ACC112 (cell line): ENCODE measurements at regions not wholly inside any gene's neighbourhood (a gene's known extent, or its start where the extent isn't known, plus 50 kb on each side); places are given as distances from the start of the nearest gene placed in this dataset.
"Not testable (repeated sequence)": the region's sequence is repeated elsewhere in the genome, so short reads cannot be mapped to it uniquely, and the experiment has no call there.

ENCODE experiments used
- H2AFZ ChIP-seq: fragments of 200-600 bp; sonication (generic); one replicate; pipeline ENCODE4 v1.6.0; 2017; ENCODE audit warnings: antibody characterized with exemption, low read length; ENCODE audit not compliant: unreplicated experiment
- H3K27ac ChIP-seq: fragments of 200-600 bp; sonication (generic); 2 replicates; pipeline ENCODE4 v1.5.1; 2014; ENCODE audit warnings: low read depth, mild to moderate bottlenecking, antibody characterized with exemption, low read length, moderate library complexity
- H3K27me3 ChIP-seq: fragments of 200-600 bp; sonication (generic); 2 replicates; pipeline ENCODE4 v1.6.1; 2014; ENCODE audit warnings: mild to moderate bottlenecking, antibody characterized with exemption, low read length, moderate library complexity, mixed read lengths; ENCODE audit not compliant: insufficient read depth
- H3K36me3 ChIP-seq: fragments of 200-600 bp; sonication (generic); 2 replicates; pipeline ENCODE4 v1.6.1; 2016; ENCODE audit warnings: mild to moderate bottlenecking, antibody characterized with exemption, low read length, moderate library complexity, mixed read lengths; ENCODE audit not compliant: insufficient read depth
- H3K4me1 ChIP-seq: fragments of 200-600 bp; sonication (generic); one replicate; pipeline ENCODE4 v1.6.1; 2016; ENCODE audit warnings: low read length, mixed read lengths; ENCODE audit not compliant: insufficient read depth, unreplicated experiment, control insufficient read depth
- H3K4me3 ChIP-seq: fragments of 200-600 bp; sonication (generic); 2 replicates; pipeline ENCODE4 v1.5.1; 2014; ENCODE audit warnings: mild to moderate bottlenecking, low read depth, low read length
- H3K79me2 ChIP-seq: fragments of 200-600 bp; sonication (generic); one replicate; pipeline ENCODE4 v1.6.0; 2016; ENCODE audit warnings: low read length; ENCODE audit not compliant: control insufficient read depth, unreplicated experiment, insufficient read depth

GRCh38 chr9:86585422-86586143 lies 231.4 kb upstream of the TUT7 start:
- Histone ChIP-seq H3K4me1 (no peaks in the 10 kb centered on the region), H3K27me3 (no peaks in the 10 kb centered on the region), H3K79me2 (no peaks in the 10 kb centered on the region), H3K4me3 (peak overlapping the region; percentile 72), H3K36me3 (no peaks in the 10 kb centered on the region), H3K27ac (no peak overlapping the region), H2AFZ (peak overlapping the region; percentile 70)

- no peaks in the 10 kb centered on the region for H3K36me3 ChIP-seq
- H3K27ac ChIP-seq = no peak overlapping the region
- H3K27me3 ChIP-seq = no peaks in the 10 kb centered on the region
- H3K79me2 ChIP-seq = no peaks in the 10 kb centered on the region
- no peaks in the 10 kb centered on the region for H3K4me1 ChIP-seq
- no peak overlapping the region for H2AFZ ChIP-seq
- H3K4me3 ChIP-seq = no peak overlapping the region
Measured at GRCh38 chr9:86580688-86581087, 226.5 kb upstream of the TUT7 start.

DNA sequence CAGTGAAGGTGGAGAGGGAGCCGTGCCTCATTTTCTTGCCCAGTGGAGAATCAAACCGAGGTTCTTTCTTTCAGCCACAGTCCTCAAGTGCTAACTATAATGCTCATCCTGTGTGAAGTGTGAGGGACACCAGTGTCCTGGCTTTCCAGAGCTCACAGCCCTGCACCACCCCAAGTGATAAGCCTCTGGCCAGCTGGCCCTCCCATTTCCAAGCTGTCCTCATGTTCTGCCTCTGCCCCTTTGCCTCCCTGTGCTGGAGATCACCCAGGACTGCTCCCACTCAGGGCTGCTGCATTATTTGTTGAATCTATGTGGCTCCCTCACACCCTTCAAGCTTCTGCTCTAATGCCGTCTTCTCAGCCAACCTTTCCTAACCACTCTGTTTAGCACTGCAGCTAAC lies 224.5 kb upstream of the TUT7 start:
- Histone ChIP-seq H3K36me3 (no peaks in the 10 kb centered on the region), H3K4me1 (no peaks in the 10 kb centered on the region), H3K27ac (no peak overlapping the region), H3K4me3 (no peak overlapping the region), H3K27me3 (no peaks in the 10 kb centered on the region), H3K79me2 (no peaks in the 10 kb centered on the region), H2AFZ (no peak overlapping the region)

- Histone ChIP-seq H3K4me3 (no peak overlapping the region), H2AFZ (no peak overlapping the region), H3K79me2 (no peaks in the 10 kb centered on the region), H3K27me3 (no peaks in the 10 kb centered on the region), H3K4me1 (no peaks in the 10 kb centered on the region), H3K36me3 (no peaks in the 10 kb centered on the region), H3K27ac (no peak overlapping the region)
Measured at GRCh38 chr9:86577420-86578333, 223.5 kb upstream of the TUT7 start.

DNA sequence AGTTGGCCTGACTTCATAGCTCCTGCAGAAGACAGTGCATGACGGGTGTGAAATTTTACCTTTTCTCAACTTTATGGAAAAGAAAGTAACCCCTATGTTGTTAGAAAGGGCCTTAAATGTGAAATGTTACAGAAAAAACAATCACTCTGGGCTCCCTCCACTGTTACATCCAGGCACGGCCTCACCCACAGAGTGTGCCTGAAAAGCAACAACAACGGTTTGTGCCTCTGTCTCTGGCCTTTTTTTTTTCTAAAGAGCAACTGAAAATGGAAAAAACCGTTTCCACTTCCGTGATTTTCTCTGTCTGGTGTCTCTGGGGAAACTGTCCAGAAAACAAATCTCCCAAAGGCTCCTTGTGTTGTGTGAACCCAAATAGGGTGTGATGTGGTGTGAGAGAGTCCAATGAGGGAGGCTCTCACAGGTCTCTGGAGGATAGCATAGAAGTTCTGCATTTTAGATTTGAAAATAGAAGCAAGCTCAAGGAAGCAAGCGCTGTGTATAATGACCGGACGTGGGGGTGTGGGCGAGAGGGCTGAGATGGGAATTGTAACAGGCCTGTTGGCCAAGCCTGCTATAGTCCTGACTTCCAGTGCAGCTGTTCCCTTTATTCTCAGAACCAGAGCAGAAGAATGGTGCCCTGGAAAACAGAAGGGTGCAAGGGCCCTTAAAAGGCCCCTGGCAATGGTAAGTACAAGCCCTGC lies 221.8 kb upstream of the TUT7 start:
- no peaks in the 10 kb centered on the region for H3K27me3 ChIP-seq
- H3K4me1 ChIP-seq = no peaks in the 10 kb centered on the region
- no peak overlapping the region for H2AFZ ChIP-seq
- no peaks in the 10 kb centered on the region for H3K36me3 ChIP-seq
- H3K79me2 ChIP-seq = no peaks in the 10 kb centered on the region
- H3K27ac ChIP-seq = no peak overlapping the region
- H3K4me3 ChIP-seq = no peak overlapping the region

DNA sequence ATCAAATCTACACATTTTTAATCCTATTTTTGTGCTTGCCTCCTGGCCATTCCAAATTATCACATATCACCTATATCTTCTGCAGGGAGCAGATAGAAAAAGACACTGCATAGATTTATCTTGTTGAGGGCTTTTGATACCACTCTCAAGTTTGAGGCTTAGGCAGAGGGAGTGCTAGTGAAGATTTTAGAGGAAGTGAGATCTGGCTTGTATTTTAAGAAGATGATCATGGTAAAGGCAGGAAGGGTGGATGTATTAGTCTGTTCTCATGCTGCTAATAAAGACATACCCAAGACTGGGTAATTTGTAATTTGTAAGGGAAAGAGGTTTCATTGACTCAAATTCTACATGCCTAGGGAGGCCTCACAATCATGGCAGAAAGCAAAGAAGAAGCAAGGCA lies 220.9 kb upstream of the TUT7 start:
- Histone ChIP-seq H3K27me3 (0 out of 2 replicates have a peak, but pooled peaks cover 2% of the 10 kb centered on the region), H2AFZ (no peak overlapping the region), H3K36me3 (no peaks in the 10 kb centered on the region), H3K4me3 (no peak overlapping the region), H3K27ac (no peak overlapping the region), H3K4me1 (no peaks in the 10 kb centered on the region), H3K79me2 (no peaks in the 10 kb centered on the region)

- no peak overlapping the region for H3K27ac ChIP-seq
- H2AFZ ChIP-seq = no peak overlapping the region
- no peaks in the 10 kb centered on the region for H3K4me1 ChIP-seq
- no peaks in the 10 kb centered on the region for H3K36me3 ChIP-seq
- no peaks in the 10 kb centered on the region for H3K79me2 ChIP-seq
- 0 out of 2 replicates have a peak, but pooled peaks cover 2% of the 10 kb centered on the region for H3K27me3 ChIP-seq
- no peak overlapping the region for H3K4me3 ChIP-seq
Measured at GRCh38 chr9:86573886-86574285, 219.7 kb upstream of the TUT7 start.

GRCh38 chr9:86572904-86573303 lies 218.7 kb upstream of the TUT7 start:
- no peak overlapping the region for H2AFZ ChIP-seq
- H3K27me3 ChIP-seq = 0 out of 2 replicates have a peak, but pooled peaks cover 2% of the 10 kb centered on the region
- H3K36me3 ChIP-seq = no peaks in the 10 kb centered on the region
- no peaks in the 10 kb centered on the region for H3K4me1 ChIP-seq
- no peaks in the 10 kb centered on the region for H3K79me2 ChIP-seq
- no peak overlapping the region for H3K4me3 ChIP-seq
- no peak overlapping the region for H3K27ac ChIP-seq

DNA sequence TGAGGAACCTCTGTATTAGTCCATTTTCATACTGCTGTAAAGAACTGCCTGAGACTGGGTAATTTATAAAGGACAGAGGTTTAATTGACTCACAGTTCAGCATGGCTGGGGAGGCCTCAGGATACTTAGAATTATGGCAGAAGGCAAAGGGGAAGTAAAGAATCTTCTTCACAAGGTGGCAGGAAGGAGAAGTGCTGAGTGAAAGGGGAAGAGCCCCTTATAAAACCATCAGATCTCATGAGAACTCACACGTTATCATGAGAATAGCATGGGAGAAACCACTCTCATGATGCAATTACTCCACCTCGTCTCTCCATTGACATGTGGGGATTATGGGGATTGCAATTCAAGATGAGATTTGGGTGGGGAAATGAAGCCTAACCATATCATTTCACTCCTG lies 211.4 kb upstream of the TUT7 start:
- not testable (repeated sequence) for H3K27me3 ChIP-seq, H3K4me1 ChIP-seq, H3K79me2 ChIP-seq, H3K36me3 ChIP-seq, H3K27ac ChIP-seq, H3K4me3 ChIP-seq, H2AFZ ChIP-seq

DNA sequence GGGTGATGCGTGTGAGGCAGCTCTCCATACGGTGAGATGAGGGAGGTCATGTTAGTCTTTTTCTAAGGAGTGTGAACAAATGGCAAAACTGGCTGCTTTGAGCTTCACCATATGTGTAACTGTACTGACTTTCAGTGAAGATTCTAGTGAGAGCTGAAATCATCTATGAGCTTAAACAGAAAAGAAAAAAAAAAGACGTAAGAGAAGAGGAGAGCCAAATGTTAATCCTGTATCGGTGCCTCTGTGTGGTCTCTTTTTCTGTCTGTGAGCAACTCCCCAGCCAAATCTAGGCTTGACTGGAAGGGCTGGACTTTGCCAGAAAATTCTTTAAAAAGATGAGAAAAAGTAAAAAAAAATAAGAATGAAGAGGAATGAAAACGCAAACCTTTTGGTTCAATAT lies 209.7 kb upstream of the TUT7 start:
- Histone ChIP-seq H3K27ac (no peak overlapping the region), H3K27me3 (no peaks in the 10 kb centered on the region)

More for the DNA sequence above, 209.7 kb upstream of the TUT7 start:
- H3K79me2 ChIP-seq = no peaks in the 10 kb centered on the region
- no peak overlapping the region for H3K4me3 ChIP-seq
- H3K36me3 ChIP-seq = no peaks in the 10 kb centered on the region
- peaks cover 9% of the 10 kb centered on the region for H3K4me1 ChIP-seq
- H2AFZ ChIP-seq = no peak overlapping the region
